Vagina (tissue), 2 donors: ENCODE measurements at regions not wholly inside any gene's neighbourhood (a gene's known extent, or its start where the extent isn't known, plus 50 kb on each side); places are given as distances from the start of the nearest gene placed in this dataset.

Experiments
- DNase-seq, 2 donors: peaks; one replicate each; pipeline ENCODE4 v3.0.0-alpha.2; 2017; ENCODE audit errors: extremely low spot score in 2 of 2
- H3K27ac ChIP-seq: fragments of 200-600 bp; sonication (generic); one replicate; pipeline ENCODE4 v1.5.1; 2019
- H3K27me3 ChIP-seq: fragments of 200-600 bp; sonication (generic); one replicate; pipeline ENCODE4 v1.5.1; 2019
- H3K36me3 ChIP-seq, 2 donors: fragments of 200-600 bp; sonication (generic); one replicate each; pipeline ENCODE4 v1.5.1; 2017 to 2019
- H3K4me1 ChIP-seq: fragments of 200-600 bp; sonication (generic); one replicate; pipeline ENCODE4 v1.5.1; 2019
- H3K4me3 ChIP-seq, 2 donors: fragments of 200-600 bp; sonication (generic); 1 replicate in 1 of 2; 2 replicates in 1 of 2; pipeline ENCODE4 v1.5.1; 2016 to 2019
- H3K9me3 ChIP-seq: fragments of 200-600 bp; sonication (generic); one replicate; pipeline ENCODE4 v1.5.1; 2019
- CTCF ChIP-seq, 3 experiments: fragments of 450-650 bp in 2 of 3; fragments of 200-600 bp in 1 of 3; sonication (generic) in 1 of 3; IDR thresholded peaks; one replicate each; pipeline ENCODE4 v1.5.1; 2017 to 2019; ENCODE audit warnings: antibody characterized with exemption in 3 of 3, mild to moderate bottlenecking in 2 of 3, moderate library complexity in 2 of 3
- POLR2A ChIP-seq, 2 donors: fragments of 450-650 bp; IDR thresholded peaks; one replicate each; pipeline ENCODE4 v1.6.1; 2017; ENCODE audit warnings: antibody characterized with exemption in 2 of 2, mild to moderate bottlenecking in 2 of 2, moderate library complexity in 2 of 2
- POLR2AphosphoS5 ChIP-seq, 2 donors: sonication (generic); formaldehyde crosslinking; IDR thresholded peaks; one replicate each; pipeline ENCODE4 v1.9.0; 2017; ENCODE audit warnings: antibody characterized with exemption in 2 of 2, mild to moderate bottlenecking in 2 of 2, low read depth in 1 of 2; ENCODE audit not compliant: insufficient read depth in 1 of 2
- intact Hi-C: fragments of 100-400 bp; cut with DNase I; formaldehyde crosslinking; loops from one replicate; pipeline ENCODE4 v1.15.1; 2023

DNA sequence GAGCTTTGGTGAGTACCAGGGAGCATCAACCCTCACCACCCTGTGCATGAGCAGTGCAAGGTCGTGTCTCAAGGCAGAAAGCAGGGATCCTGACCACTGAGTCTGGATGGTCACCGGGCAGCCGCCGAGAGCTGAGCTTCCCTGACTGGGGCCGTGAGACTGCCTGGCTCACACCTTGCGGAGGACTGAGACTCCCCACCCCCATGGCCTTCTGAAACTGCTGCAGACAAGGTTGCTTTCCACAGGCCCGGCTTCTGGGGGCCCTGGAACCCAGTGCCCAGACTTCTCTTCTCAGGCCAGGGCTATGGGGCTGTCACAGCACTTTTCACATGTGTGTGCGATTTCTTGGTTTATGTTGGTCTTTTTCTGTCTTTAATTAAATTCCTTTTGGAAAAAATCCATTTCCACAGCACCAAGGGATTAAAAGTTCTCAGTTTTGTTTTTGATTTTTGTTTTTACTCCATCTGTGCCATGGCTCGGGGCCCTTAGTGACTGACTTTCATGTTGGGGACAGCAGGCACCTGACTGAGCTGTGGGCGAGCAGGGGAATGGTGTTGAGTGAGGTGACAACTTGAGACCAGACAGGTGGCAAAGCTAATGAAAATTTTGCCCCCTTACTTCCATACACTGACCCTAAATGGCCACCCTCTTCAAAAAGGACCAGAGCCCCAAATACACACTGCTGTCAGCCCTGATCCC is 297.9 kb downstream of the CYP26B1 start:
- no peaks in the 10 kb centered on the region for H3K9me3 ChIP-seq
- H3K27me3 ChIP-seq: no peaks in the 10 kb centered on the region
- H3K27ac ChIP-seq: no peak overlapping the region
- intact Hi-C loops: no loop called here
- TF ChIP-seq CTCF (IDR thresholded peaks at IDR 0.05) (no peak), POLR2A (IDR thresholded peaks at IDR 0.05) (no peak), POLR2AphosphoS5 (IDR thresholded peaks at IDR 0.05; ENCODE audit: insufficient read depth in 1 of 2, low read depth in 1 of 2) (no peak)
- no peak overlapping the region for H3K4me3 ChIP-seq
- H3K36me3 ChIP-seq: no peaks in the 10 kb centered on the region
- H3K4me1 ChIP-seq: peaks cover 11% of the 10 kb centered on the region
- peak; percentile 64 to 77 for DNase-seq

- Histone ChIP-seq H3K27ac (no peak overlapping the region), H3K4me1 (peaks cover 11% of the 10 kb centered on the region), H3K36me3 (no peaks in the 10 kb centered on the region), H3K4me3 (no peak overlapping the region), H3K9me3 (no peaks in the 10 kb centered on the region), H3K27me3 (no peaks in the 10 kb centered on the region)
- TF ChIP-seq POLR2A (IDR thresholded peaks at IDR 0.05): no peak
- TF ChIP-seq POLR2AphosphoS5 (IDR thresholded peaks at IDR 0.05; ENCODE audit: insufficient read depth in 1 of 2, low read depth in 1 of 2): no peak
- no peak for TF ChIP-seq CTCF (IDR thresholded peaks at IDR 0.05)
- intact Hi-C loops: no loop called here
- DNase-seq: peak; percentile 22 to 49
Observed at GRCh38 chr2:71849111-71849510, 298.6 kb downstream of the CYP26B1 start.

GRCh38 chr2:71846669-71847291 is 300.9 kb downstream of the CYP26B1 start:
- Histone ChIP-seq H3K36me3 (no peaks in the 10 kb centered on the region), H3K27ac (no peak overlapping the region), H3K4me1 (peaks cover 2% of the 10 kb centered on the region), H3K4me3 (no peak overlapping the region), H3K27me3 (no peaks in the 10 kb centered on the region), H3K9me3 (no peaks in the 10 kb centered on the region)
- no peak for TF ChIP-seq POLR2AphosphoS5 (IDR thresholded peaks at IDR 0.05; ENCODE audit: insufficient read depth in 1 of 2, low read depth in 1 of 2)
- TF ChIP-seq POLR2A (IDR thresholded peaks at IDR 0.05): no peak
- no peak for TF ChIP-seq CTCF (IDR thresholded peaks at IDR 0.05)
- intact Hi-C loops: no loop called here
- peak in 1 of 2 donors; percentile 64 for DNase-seq

GRCh38 chr2:71846072-71846471 is 301.6 kb downstream of the CYP26B1 start:
- Histone ChIP-seq H3K4me3 (no peak overlapping the region), H3K36me3 (no peaks in the 10 kb centered on the region), H3K4me1 (no peaks in the 10 kb centered on the region), H3K9me3 (no peaks in the 10 kb centered on the region), H3K27ac (no peak overlapping the region), H3K27me3 (no peaks in the 10 kb centered on the region)
- DNase-seq: peak in 1 of 2 donors; percentile 64
- intact Hi-C loops: no loop called here
- no peak for TF ChIP-seq CTCF (IDR thresholded peaks at IDR 0.05)
- no peak for TF ChIP-seq POLR2AphosphoS5 (IDR thresholded peaks at IDR 0.05; ENCODE audit: insufficient read depth in 1 of 2, low read depth in 1 of 2)
- TF ChIP-seq POLR2A (IDR thresholded peaks at IDR 0.05): no peak

DNA sequence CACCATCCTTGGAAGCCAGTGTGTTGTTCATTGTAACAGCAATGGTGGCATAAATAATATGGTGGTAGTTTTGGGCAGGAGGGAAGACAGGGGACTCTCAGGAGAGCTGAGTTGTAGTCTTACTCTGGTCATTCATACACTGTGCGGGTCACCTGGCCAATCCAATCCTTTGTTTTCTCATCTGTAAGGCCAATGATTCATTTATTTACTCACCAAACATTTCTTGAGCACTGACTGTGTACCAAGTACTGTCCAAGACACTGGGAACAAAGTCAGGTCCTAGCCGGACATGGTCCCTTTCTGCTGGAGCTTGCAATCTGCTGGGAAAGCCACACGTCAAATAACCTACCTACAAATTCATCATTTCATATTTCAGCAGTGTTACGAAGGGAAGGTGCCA is 302.7 kb downstream of the CYP26B1 start:
- Histone ChIP-seq H3K27me3 (no peaks in the 10 kb centered on the region), H3K36me3 (no peaks in the 10 kb centered on the region), H3K9me3 (no peaks in the 10 kb centered on the region), H3K27ac (no peak overlapping the region), H3K4me3 (no peak overlapping the region), H3K4me1 (no peaks in the 10 kb centered on the region)
- intact Hi-C loops: no loop called here
- no peak for TF ChIP-seq POLR2AphosphoS5 (IDR thresholded peaks at IDR 0.05; ENCODE audit: insufficient read depth in 1 of 2, low read depth in 1 of 2)
- TF ChIP-seq CTCF (IDR thresholded peaks at IDR 0.05): no peak
- TF ChIP-seq POLR2A (IDR thresholded peaks at IDR 0.05): no peak
- no peak for DNase-seq
